ENCODE measurements at regions not wholly inside any gene's neighbourhood (a gene's known extent, or its start where the extent isn't known, plus 50 kb on each side); places are given as distances from the start of the nearest gene placed in this dataset.
A peak's percentile ranks its signal among the peaks of the same experiment; 100 is the strongest.

- no peak for DNase-seq
These were observed 1121.8 kb downstream of the ROBO2 start for GRCh38 chr3:78161736-78162135.

- no peak for DNase-seq
These were observed 1123.5 kb downstream of the ROBO2 start for GRCh38 chr3:78163379-78163778.

- DNase-seq = peak; percentile 6
These were observed 1126.0 kb downstream of the ROBO2 start for GRCh38 chr3:78165876-78166275.

GRCh38 chr3:78174821-78175220 lies 1134.9 kb downstream of the ROBO2 start:
- DNase-seq = no peak

GRCh38 chr3:78176869-78177268 lies 1137.0 kb downstream of the ROBO2 start:
- no peak for DNase-seq

- DNase-seq = no peak
These were observed 1137.9 kb downstream of the ROBO2 start for GRCh38 chr3:78177780-78178179.

GRCh38 chr3:78178209-78178608 lies 1138.3 kb downstream of the ROBO2 start:
- DNase-seq = no peak

GRCh38 chr3:78178740-78179363 lies 1139.0 kb downstream of the ROBO2 start:
- DNase-seq = peak; percentile 41

- DNase-seq = no peak
These were observed 1144.2 kb downstream of the ROBO2 start for GRCh38 chr3:78183906-78184599.

- DNase-seq = no peak
These were observed 1146.5 kb downstream of the ROBO2 start for GRCh38 chr3:78186404-78186803.

GRCh38 chr3:78201091-78201490 lies 1161.2 kb downstream of the ROBO2 start:
- peak; percentile 76 for DNase-seq

- peak; percentile 93 for DNase-seq
These were observed 1165.1 kb downstream of the ROBO2 start for GRCh38 chr3:78204977-78205376.

- no peak for DNase-seq
These were observed 1181.4 kb downstream of the ROBO2 start for GRCh38 chr3:78221300-78221699.

- DNase-seq = peak; percentile 5
These were observed 1181.9 kb downstream of the ROBO2 start for GRCh38 chr3:78221796-78222195.

- DNase-seq = no peak
These were observed 1195.9 kb downstream of the ROBO2 start for GRCh38 chr3:78235841-78236240.

GRCh38 chr3:78238811-78239210 lies 1198.9 kb downstream of the ROBO2 start:
- DNase-seq = no peak

- no peak for DNase-seq
These were observed 1202.8 kb downstream of the ROBO2 start for GRCh38 chr3:78242724-78243123.

GRCh38 chr3:78244136-78244535 lies 1204.2 kb downstream of the ROBO2 start:
- no peak for DNase-seq

- peak; percentile 11 for DNase-seq
These were observed 1209.4 kb downstream of the ROBO2 start for GRCh38 chr3:78249294-78249693.

- DNase-seq = no peak
These were observed 1214.0 kb downstream of the ROBO2 start for GRCh38 chr3:78253860-78254259.

GRCh38 chr3:78255403-78255802 lies 1215.5 kb downstream of the ROBO2 start:
- DNase-seq = peak; percentile 92

- DNase-seq = no peak
These were observed 1216.2 kb downstream of the ROBO2 start for GRCh38 chr3:78256123-78256522.

- no peak for DNase-seq
These were observed 1218.1 kb downstream of the ROBO2 start for GRCh38 chr3:78257951-78258530.

GRCh38 chr3:78258798-78259197 lies 1218.9 kb downstream of the ROBO2 start:
- DNase-seq = peak; percentile 95

Measured in fibroblast of upper back skin (primary cell).